ENCODE measurements at regions not wholly inside any gene's neighbourhood (a gene's known extent, or its start where the extent isn't known, plus 50 kb on each side); places are given as distances from the start of the nearest gene placed in this dataset.

DNA sequence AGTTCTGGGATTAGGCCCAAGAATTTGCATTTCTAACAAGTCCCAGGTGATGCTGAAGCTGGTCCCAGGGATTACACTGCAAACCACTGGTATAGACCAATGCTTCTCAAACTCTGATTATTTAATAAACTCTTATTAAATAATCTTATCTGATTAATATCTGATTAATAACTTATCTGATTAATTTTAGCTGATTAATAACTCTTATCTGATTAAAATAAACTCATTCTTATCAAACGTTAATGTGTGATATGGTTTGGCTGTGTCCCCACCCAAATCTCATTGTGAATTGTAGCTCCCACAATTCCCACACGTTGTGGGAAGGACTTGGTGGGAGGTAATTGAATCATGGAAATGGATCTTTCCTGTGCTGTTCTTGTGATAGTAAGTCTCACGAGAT, 78.6 kb upstream of the TANC2 start:
- DNase-seq (ENCODE audit: low read depth) = no peak
- TF ChIP-seq, protein P1, sequence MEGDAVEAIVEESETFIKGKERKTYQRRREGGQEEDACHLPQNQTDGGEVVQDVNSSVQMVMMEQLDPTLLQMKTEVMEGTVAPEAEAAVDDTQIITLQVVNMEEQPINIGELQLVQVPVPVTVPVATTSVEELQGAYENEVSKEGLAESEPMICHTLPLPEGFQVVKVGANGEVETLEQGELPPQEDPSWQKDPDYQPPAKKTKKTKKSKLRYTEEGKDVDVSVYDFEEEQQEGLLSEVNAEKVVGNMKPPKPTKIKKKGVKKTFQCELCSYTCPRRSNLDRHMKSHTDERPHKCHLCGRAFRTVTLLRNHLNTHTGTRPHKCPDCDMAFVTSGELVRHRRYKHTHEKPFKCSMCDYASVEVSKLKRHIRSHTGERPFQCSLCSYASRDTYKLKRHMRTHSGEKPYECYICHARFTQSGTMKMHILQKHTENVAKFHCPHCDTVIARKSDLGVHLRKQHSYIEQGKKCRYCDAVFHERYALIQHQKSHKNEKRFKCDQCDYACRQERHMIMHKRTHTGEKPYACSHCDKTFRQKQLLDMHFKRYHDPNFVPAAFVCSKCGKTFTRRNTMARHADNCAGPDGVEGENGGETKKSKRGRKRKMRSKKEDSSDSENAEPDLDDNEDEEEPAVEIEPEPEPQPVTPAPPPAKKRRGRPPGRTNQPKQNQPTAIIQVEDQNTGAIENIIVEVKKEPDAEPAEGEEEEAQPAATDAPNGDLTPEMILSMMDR (IDR thresholded peaks at IDR 0.05; ENCODE audit: insufficient read depth, low read depth, low read length, missing control alignments) = no peak
- H3K4me3 ChIP-seq (ENCODE audit: low read length) = no peak overlapping the region

DNA sequence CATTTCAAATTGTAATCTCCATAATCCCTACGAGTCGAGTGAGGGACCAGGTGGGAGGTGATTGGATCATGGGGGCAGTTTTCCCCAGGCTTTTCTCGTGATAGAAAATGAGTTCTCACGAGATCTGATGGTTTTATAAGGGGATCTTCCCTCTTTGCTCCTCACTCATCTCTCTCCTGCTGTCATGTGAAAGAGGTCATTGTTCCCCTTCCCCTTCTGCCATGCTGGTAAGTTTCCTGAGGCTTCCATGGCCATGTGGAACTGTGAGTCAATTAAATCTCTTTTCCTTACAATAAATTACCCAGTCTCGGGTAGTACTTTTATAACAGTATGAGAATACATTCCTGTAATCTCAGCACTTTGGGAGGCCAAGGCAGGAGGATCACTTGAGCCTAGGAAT, 76.7 kb upstream of the MARCHF10 start:
- TF ChIP-seq, protein P1 (IDR thresholded peaks at IDR 0.05; ENCODE audit: insufficient read depth, low read depth, low read length, missing control alignments) = no peak
- no peak overlapping the region for H3K4me3 ChIP-seq (ENCODE audit: low read length)
- no peak for DNase-seq (ENCODE audit: low read depth)

DNA sequence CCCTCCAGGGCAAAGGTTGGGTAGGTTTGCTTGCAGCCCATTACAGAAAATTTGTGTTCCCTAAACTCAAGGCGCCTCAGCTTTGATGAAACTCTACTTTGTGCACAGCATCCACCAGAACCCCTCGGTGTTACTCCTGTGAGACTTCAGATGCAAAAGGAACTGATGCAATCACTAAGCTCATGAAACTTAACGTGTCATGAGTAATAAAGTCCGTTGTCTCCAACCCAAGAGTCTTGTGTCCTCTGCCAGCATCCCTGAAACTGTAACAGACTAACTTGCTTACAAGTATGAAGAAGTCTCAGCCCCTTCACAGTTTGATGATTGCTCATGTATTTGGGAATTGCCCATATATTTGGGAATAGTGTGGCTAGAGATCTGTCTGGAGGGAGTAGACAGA, 74.8 kb upstream of the MARCHF10 start:
- DNase-seq (ENCODE audit: low read depth) = peak; percentile 43

DNA sequence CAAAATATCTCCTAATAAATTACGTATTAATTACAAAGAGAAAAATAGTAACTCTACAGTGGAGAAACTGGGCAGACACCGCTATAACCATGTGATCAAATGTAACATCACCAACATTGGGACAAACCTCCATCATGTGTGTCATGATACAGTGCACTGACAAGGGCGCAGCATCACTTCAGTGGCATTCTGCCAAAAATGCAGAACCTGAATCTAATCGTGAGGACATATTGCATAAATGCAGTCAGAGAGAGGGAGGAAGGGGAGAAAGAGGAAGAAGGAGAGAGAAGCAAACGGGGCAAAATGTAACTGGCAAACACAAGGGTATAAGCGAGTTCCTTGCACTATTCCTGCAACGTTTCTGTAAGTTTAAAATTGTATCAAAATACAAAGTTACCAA, 74.2 kb upstream of the MARCHF10 start:
- H3K4me3 ChIP-seq (ENCODE audit: low read length) = no peak overlapping the region
- TF ChIP-seq, protein P1 (IDR thresholded peaks at IDR 0.05; ENCODE audit: insufficient read depth, low read depth, low read length, missing control alignments) = no peak
- no peak for DNase-seq (ENCODE audit: low read depth)

More for the DNA sequence above, 74.8 kb upstream of the MARCHF10 start:
- TF ChIP-seq, protein P1 (IDR thresholded peaks at IDR 0.05; ENCODE audit: insufficient read depth, low read depth, low read length, missing control alignments) = no peak
- no peak overlapping the region for H3K4me3 ChIP-seq (ENCODE audit: low read length)

DNA sequence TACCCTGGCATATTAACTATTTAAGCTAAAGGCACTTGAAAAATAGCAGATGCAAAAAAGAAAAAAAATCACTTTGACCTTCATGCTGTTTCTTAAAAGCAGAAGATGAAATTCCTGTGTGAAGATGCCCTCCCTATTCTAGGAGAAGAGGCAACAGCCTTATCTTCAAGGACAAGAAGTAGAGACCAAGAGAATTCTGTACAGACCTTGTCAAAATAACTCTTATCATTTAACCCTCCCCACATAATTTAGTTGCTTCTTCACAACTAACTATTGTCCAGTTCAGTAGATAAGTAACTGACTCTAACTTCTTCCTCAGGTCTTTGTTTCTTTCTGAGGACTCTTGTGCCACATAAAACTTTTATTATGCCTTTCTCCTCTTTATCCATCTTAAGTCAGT, 72.0 kb upstream of the MARCHF10 start:
- TF ChIP-seq, protein P1 (IDR thresholded peaks at IDR 0.05; ENCODE audit: insufficient read depth, low read depth, low read length, missing control alignments) = no peak
- no peak overlapping the region for H3K4me3 ChIP-seq (ENCODE audit: low read length)

DNA sequence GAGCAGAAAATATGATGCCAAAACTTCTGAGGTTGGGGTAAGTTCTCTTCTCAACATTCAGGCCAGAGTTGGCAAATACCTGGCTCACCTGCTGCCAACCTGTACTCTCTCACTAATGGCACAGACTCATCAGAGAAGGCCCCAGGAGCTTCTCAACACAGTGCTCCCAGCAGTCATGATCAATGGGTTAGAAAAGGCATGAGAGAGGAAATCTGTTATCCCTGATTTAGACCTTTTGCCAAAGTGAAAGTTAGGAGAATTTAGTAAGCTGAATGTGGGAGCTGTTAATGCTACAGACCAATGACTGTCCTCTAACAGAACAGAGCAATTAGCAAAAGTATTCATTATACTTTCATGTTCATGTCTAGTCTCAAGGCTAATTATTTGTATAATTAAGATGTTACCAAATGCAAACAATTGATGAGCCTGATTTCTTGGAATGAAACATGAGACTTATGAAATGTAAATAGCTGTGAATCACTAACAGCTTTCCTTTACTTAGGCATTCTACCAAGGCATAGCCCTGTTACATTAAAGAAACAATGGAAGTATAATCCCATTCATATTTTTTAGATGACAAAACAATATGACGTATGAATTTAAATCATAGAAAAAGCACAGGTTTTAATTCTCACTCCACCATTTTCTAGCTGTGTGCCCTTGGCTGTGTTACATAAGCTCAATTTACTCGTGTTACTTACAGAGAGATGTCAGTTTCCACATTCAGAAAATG, 68.7 kb upstream of the MARCHF10 start:
- TF ChIP-seq, protein P1 (IDR thresholded peaks at IDR 0.05; ENCODE audit: insufficient read depth, low read depth, low read length, missing control alignments) = no peak
- no peak overlapping the region for H3K4me3 ChIP-seq (ENCODE audit: low read length)
- DNase-seq (ENCODE audit: low read depth) = peak; percentile 78

More for the DNA sequence above, 72.0 kb upstream of the MARCHF10 start:
- DNase-seq (ENCODE audit: low read depth) = no peak

DNA sequence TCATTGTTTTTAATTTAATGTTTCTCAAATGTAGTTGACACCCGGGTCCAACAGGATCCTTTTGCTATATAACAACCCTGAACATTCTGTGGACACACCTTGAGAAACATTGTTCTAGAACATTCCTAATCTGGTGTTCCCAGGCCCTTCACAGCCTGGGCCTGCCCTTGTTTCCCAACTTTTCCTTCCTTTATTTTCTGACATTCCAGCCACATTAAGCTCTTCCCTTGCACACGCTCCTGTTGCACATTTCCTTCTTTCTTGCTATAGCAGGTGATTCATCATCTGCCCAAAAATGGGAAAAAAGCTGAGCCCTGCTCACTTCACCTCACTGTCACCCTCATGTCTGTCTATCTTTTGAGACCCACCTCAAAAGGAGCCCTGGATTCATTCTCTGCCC, 67.9 kb upstream of the MARCHF10 start:
- peak; percentile 90 for DNase-seq (ENCODE audit: low read depth)
- TF ChIP-seq, protein P1 (IDR thresholded peaks at IDR 0.05; ENCODE audit: insufficient read depth, low read depth, low read length, missing control alignments) = no peak
- H3K4me3 ChIP-seq (ENCODE audit: low read length) = no peak overlapping the region

Measured in epithelial cell of esophagus (primary cell).